ENCODE measurements at regions not wholly inside any gene's neighbourhood (a gene's known extent, or its start where the extent isn't known, plus 50 kb on each side); places are given as distances from the start of the nearest gene placed in this dataset.

DNA sequence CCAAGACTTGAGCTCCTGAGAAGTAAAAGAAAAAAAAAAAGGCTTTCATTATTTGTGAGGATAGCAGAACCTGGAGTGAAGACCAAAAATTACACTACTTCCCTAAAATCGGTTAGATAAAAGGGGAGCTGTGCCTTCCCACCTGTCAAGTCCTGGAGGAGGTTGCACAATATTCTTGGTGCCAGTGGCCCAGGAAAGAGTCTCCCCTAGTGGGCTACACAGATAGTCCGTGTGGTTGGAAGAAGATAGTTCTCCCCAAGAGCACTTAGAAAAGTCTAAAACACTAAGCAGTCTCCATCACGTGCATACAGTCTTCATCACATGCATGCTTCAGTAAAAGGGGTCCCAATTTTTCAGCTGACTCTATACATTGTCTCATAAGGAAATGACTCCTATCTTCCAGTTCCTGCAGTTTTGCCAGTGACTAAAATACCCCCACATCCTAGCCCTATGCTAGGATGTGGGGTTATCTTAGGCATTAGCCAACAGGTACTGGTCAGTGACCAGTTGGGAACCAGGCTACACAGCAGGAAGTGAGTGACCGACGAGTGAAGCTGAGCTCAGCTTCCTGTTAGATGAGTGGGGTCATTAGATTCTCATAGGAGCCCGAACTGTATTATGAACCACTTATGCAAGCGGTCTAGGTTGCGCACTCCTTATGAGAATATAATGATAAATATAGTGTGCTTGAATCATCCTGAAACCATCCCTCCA, 199.5 kb upstream of the FAM83B start:
- Histone ChIP-seq H3K56ac (ENCODE audit: insufficient read length, low read depth, low read length) (no peak overlapping the region), H4K5ac (ENCODE audit: insufficient read length, low read depth, low read length) (no peak overlapping the region), H3K23me2 (ENCODE audit: insufficient read length, low read depth, low read length, poor library complexity, severe bottlenecking) (no peaks in the 10 kb centered on the region), H3K79me1 (ENCODE audit: insufficient read depth, low read depth, low read length, poor library complexity, severe bottlenecking) (no peaks in the 10 kb centered on the region), H3K23ac (ENCODE audit: insufficient read length, low read depth, low read length) (no peak overlapping the region), H3T11ph (ENCODE audit: low read length) (no peak overlapping the region), H4K20me1 (ENCODE audit: control insufficient read depth, insufficient read depth, insufficient read length) (no peaks in the 10 kb centered on the region), H4K8ac (replicated peaks; ENCODE audit: insufficient read length, low read depth, low read length) (no peak overlapping the region), H2BK120ac (ENCODE audit: low read depth, low read length, poor library complexity, severe bottlenecking) (no peak overlapping the region), H2BK20ac (ENCODE audit: low read depth, low read length, poor library complexity, severe bottlenecking) (no peak overlapping the region), H2BK12ac (ENCODE audit: insufficient read length, low read depth, low read length) (no peak overlapping the region), H3K9me3 (ENCODE audit: control insufficient read depth, low read depth, low read length) (no peaks in the 10 kb centered on the region), H3K27me3 (ENCODE audit: insufficient read depth, low read length) (no peaks in the 10 kb centered on the region), H2AFZ (ENCODE audit: low read length) (no peak overlapping the region), H3K9ac (ENCODE audit: extremely low read depth, insufficient read length, low read length) (no peak overlapping the region), H2BK15ac (ENCODE audit: low read depth, low read length) (no peak overlapping the region), H3K4me1 (ENCODE audit: insufficient read depth, low read length) (no peaks in the 10 kb centered on the region), H4K91ac (ENCODE audit: insufficient read length, low read depth, low read length) (no peak overlapping the region), H2AK5ac (ENCODE audit: insufficient read length, low read length) (no peak overlapping the region), H3K4me2 (ENCODE audit: insufficient read depth, insufficient read length, low read length) (no peak overlapping the region), H3K79me2 (ENCODE audit: insufficient read depth, low read length) (no peaks in the 10 kb centered on the region), H2BK5ac (ENCODE audit: insufficient read length, low read length) (no peak overlapping the region), H3K14ac (ENCODE audit: insufficient read depth, low read length) (no peak overlapping the region), H3K4ac (ENCODE audit: low read depth, low read length) (no peak overlapping the region), H3K18ac (ENCODE audit: insufficient read length, low read depth, low read length) (no peak overlapping the region), H3K27ac (ENCODE audit: insufficient read length, low read depth, low read length) (no peak overlapping the region)
- H3K27ac Mint-ChIP-seq = no peak overlapping the region
- WGBS (ENCODE audit: extremely low coverage, insufficient read length, low lambda C conversion rate) = no CpG with 5 or more reads among the region's 8 CpGs
- no peak for DNase-seq
- H3K9me3 Mint-ChIP-seq = peaks cover 0 to 5% of the 10 kb centered on the region in 2 experiments; a peak in 1 of 5 replicates
- H3K27me3 Mint-ChIP-seq (ENCODE audit: low read depth) = no peaks in the 10 kb centered on the region
- no peaks in the 10 kb centered on the region for H3K4me1 Mint-ChIP-seq
- TF ChIP-seq, protein P1, sequence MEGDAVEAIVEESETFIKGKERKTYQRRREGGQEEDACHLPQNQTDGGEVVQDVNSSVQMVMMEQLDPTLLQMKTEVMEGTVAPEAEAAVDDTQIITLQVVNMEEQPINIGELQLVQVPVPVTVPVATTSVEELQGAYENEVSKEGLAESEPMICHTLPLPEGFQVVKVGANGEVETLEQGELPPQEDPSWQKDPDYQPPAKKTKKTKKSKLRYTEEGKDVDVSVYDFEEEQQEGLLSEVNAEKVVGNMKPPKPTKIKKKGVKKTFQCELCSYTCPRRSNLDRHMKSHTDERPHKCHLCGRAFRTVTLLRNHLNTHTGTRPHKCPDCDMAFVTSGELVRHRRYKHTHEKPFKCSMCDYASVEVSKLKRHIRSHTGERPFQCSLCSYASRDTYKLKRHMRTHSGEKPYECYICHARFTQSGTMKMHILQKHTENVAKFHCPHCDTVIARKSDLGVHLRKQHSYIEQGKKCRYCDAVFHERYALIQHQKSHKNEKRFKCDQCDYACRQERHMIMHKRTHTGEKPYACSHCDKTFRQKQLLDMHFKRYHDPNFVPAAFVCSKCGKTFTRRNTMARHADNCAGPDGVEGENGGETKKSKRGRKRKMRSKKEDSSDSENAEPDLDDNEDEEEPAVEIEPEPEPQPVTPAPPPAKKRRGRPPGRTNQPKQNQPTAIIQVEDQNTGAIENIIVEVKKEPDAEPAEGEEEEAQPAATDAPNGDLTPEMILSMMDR (conservative IDR thresholded peaks at IDR 0.05) = no peak
- no peaks in the 10 kb centered on the region for H3K36me3 Mint-ChIP-seq (ENCODE audit: insufficient read depth in 1 of 3, low read depth in 3 of 3)
- H3K4me3 Mint-ChIP-seq = no peak overlapping the region

Measured in H9 (cell line).